ENCODE measurements at regions not wholly inside any gene's neighbourhood (a gene's known extent, or its start where the extent isn't known, plus 50 kb on each side); places are given as distances from the start of the nearest gene placed in this dataset.

DNA sequence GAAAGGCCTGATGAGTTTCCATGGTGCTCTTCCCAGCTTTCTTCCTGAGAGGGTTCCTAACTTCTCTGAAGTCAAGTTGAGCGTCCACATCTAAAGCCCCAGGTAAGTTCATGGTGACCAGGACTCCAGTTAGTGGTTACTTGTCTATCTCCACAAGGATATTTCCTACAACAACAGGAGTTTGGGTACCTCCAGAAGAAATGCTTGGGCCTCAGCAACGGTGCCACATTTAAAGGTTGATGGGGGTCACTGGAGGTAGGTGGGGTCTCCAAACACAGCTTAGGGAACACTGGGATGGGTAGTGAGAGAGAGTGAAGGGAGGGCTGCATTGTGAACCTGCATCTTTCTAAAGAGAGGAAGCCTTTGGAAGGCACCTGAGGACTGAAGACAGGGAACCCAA, 123.4 kb downstream of the BOD1 start:
- Histone ChIP-seq H3K27me3 (no peaks in the 10 kb centered on the region), H3K27ac (no peak overlapping the region), H3K9me3 (no peaks in the 10 kb centered on the region), H3K4me3 (no peak overlapping the region), H3K4me1 (peaks cover 0 to 14% (median 0%) of the 10 kb centered on the region in 4 donors), H3K36me3 (no peaks in the 10 kb centered on the region)
- TF ChIP-seq CTCF (IDR thresholded peaks at IDR 0.05) (no peak), EP300 (IDR thresholded peaks at IDR 0.05) (no peak), POLR2A (IDR thresholded peaks at IDR 0.05) (no peak)
- no peak for DNase-seq (ENCODE audit: low spot score in 2 of 2)
- 83 to 94% methylated on average over 2 of the region's 2 CpGs for WGBS, 2 donors

GRCh38 chr5:173490681-173491080, 125.8 kb downstream of the BOD1 start:
- Histone ChIP-seq H3K27ac (no peak overlapping the region), H3K27me3 (no peaks in the 10 kb centered on the region), H3K9me3 (no peaks in the 10 kb centered on the region), H3K36me3 (no peaks in the 10 kb centered on the region), H3K4me3 (no peak overlapping the region), H3K4me1 (peaks cover 0 to 13% (median 0%) of the 10 kb centered on the region in 4 donors)
- TF ChIP-seq POLR2A (IDR thresholded peaks at IDR 0.05): no peak
- no peak for TF ChIP-seq CTCF (IDR thresholded peaks at IDR 0.05)
- no peak for TF ChIP-seq EP300 (IDR thresholded peaks at IDR 0.05)
- DNase-seq (ENCODE audit: low spot score in 2 of 2): no peak
- 100% methylated on average over 1 of the region's 1 CpG for WGBS, 2 donors

GRCh38 chr5:173488144-173488543, 128.3 kb downstream of the BOD1 start:
- Histone ChIP-seq H3K27me3 (no peaks in the 10 kb centered on the region), H3K4me1 (no peaks in the 10 kb centered on the region), H3K9me3 (no peaks in the 10 kb centered on the region), H3K27ac (no peak overlapping the region), H3K4me3 (no peak overlapping the region), H3K36me3 (no peaks in the 10 kb centered on the region)
- no peak for DNase-seq (ENCODE audit: low spot score in 2 of 2)
- 52 to 55% methylated on average over 5 of the region's 5 CpGs for WGBS, 2 donors
- no peak for TF ChIP-seq EP300 (IDR thresholded peaks at IDR 0.05)
- no peak for TF ChIP-seq CTCF (IDR thresholded peaks at IDR 0.05)
- TF ChIP-seq POLR2A (IDR thresholded peaks at IDR 0.05): no peak

DNA sequence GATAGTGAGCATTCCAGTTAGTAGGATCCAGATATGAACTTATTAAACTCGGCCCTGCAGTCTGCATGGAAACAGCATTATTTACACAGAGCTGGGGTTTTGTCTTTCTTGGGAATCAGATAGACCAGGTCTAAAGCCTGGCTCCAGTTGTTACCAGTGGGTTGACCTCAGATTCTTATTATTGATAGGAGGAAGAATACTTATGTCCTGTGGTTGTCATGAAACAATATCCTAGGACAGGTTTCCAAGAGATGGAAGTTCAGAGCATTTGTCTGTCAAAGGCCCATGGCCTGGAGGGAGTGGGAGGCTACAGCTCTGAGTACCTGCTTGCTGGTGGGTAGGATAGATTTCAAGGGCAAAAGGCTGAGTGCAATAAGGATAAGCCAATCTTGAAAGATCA, 129.2 kb downstream of the BOD1 start:
- no peak for DNase-seq (ENCODE audit: low spot score in 2 of 2)
- H3K27me3 ChIP-seq: no peaks in the 10 kb centered on the region
- TF ChIP-seq CTCF (IDR thresholded peaks at IDR 0.05) (no peak), POLR2A (IDR thresholded peaks at IDR 0.05) (no peak)
- H3K9me3 ChIP-seq: no peaks in the 10 kb centered on the region
- no peaks in the 10 kb centered on the region for H3K4me1 ChIP-seq
- H3K36me3 ChIP-seq: no peaks in the 10 kb centered on the region
- no peak overlapping the region for H3K27ac ChIP-seq
- 73 to 86% methylated on average over 1 of the region's 1 CpG for WGBS, 2 donors
- H3K4me3 ChIP-seq: no peak overlapping the region

DNA sequence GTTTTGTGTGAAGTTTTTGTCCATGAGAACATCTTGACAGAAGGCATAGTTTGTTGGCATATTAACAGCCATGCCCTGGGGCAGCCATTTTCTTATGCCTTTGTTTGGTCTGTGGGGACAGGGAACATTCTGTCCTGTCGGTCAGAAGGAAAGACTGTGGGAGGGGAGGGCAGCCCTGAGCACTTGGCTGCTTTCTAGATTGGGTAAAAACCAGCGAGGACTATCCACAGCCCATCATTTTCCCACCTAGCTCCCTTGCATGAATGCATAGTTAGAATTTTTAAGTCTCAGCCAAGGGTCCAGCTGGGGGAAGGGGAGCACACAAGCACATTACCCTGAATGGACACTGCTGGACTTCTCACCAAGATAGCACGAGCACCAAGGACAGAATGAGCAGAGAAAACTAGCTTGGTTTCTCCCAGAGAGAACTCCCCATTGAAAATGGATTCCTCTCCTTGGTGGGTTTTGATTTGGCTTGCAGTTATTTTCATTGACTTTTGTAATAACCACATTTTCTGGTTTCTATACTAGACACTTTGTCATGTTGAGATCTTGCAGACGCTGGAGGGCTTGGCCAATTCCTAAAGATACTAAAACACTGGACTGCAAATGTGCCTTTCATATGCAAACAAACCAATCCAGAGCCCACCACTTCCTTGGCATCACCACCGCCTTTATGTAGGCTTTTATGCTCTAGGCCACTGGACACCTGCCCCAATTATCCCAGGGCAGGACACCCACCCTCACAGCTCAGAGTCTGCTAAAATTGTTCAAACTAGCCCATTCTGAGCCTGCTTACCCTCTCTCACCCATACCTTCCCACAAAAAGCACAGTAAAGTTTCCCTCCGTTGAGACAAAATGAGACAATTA, 129.9 kb downstream of the BOD1 start:
- 59 to 69% methylated on average over 6 of the region's 6 CpGs for WGBS, 2 donors
- Histone ChIP-seq H3K27me3 (no peaks in the 10 kb centered on the region), H3K27ac (no peak overlapping the region), H3K36me3 (no peaks in the 10 kb centered on the region), H3K4me3 (no peak overlapping the region), H3K4me1 (no peaks in the 10 kb centered on the region), H3K9me3 (no peaks in the 10 kb centered on the region)
- TF ChIP-seq EP300 (IDR thresholded peaks at IDR 0.05) (no peak), CTCF (IDR thresholded peaks at IDR 0.05) (no peak), POLR2A (IDR thresholded peaks at IDR 0.05) (no peak)
- no peak for DNase-seq (ENCODE audit: low spot score in 2 of 2)
